GM19025 (cell line): ENCODE measurements at regions not wholly inside any gene's neighbourhood (a gene's known extent, or its start where the extent isn't known, plus 50 kb on each side); places are given as distances from the start of the nearest gene placed in this dataset.
A peak's percentile ranks its signal among the peaks of the same experiment; 100 is the strongest.

Experiments
- ATAC-seq: cut with Tn5 transposase; IDR thresholded peaks from one replicate; pipeline ENCODE4 v1.9.1; 2021; ENCODE audit warnings: mild to moderate bottlenecking, low read depth, moderate library complexity; ENCODE audit not compliant: unreplicated experiment

- ATAC-seq: no peak
These were observed 223.3 kb downstream of the FBXO15 start for GRCh38 chr18:73924307-73924706.

- no peak for ATAC-seq
These were observed 223.8 kb downstream of the FBXO15 start for GRCh38 chr18:73923866-73924265.

GRCh38 chr18:73920033-73920432, 227.6 kb downstream of the FBXO15 start:
- no peak for ATAC-seq

- ATAC-seq: no peak
These were observed 228.8 kb downstream of the FBXO15 start for GRCh38 chr18:73918816-73919215.

- ATAC-seq: no peak
These were observed 230.6 kb downstream of the FBXO15 start for GRCh38 chr18:73917046-73917445.

- no peak for ATAC-seq
These were observed 234.1 kb downstream of the FBXO15 start for GRCh38 chr18:73913505-73913904.

- ATAC-seq: no peak
These were observed 239.3 kb downstream of the FBXO15 start for GRCh38 chr18:73908323-73908722.

GRCh38 chr18:73901566-73901965, 246.1 kb downstream of the FBXO15 start:
- no peak for ATAC-seq

- no peak for ATAC-seq
These were observed 246.5 kb downstream of the FBXO15 start for GRCh38 chr18:73901151-73901550.

- no peak for ATAC-seq
These were observed 247.4 kb downstream of the FBXO15 start for GRCh38 chr18:73900106-73900835.

GRCh38 chr18:73897517-73897916, 250.1 kb downstream of the FBXO15 start:
- no peak for ATAC-seq

- peak; percentile 46 for ATAC-seq
These were observed 250.9 kb downstream of the FBXO15 start for GRCh38 chr18:73896685-73897084.

GRCh38 chr18:73895701-73896100, 251.9 kb downstream of the FBXO15 start:
- no peak for ATAC-seq

- no peak for ATAC-seq
These were observed 253.8 kb downstream of the FBXO15 start for GRCh38 chr18:73893880-73894279.

- ATAC-seq: no peak
These were observed 255.8 kb downstream of the FBXO15 start for GRCh38 chr18:73891572-73892421.

GRCh38 chr18:73888565-73888964, 259.1 kb downstream of the FBXO15 start:
- no peak for ATAC-seq

GRCh38 chr18:73887801-73888200, 259.8 kb downstream of the FBXO15 start:
- ATAC-seq: no peak

- ATAC-seq: no peak
These were observed 262.8 kb downstream of the FBXO15 start for GRCh38 chr18:73884868-73885267.

- no peak for ATAC-seq
These were observed 266.2 kb downstream of the FBXO15 start for GRCh38 chr18:73881396-73881917.

GRCh38 chr18:73880387-73880786, 267.2 kb downstream of the FBXO15 start:
- no peak for ATAC-seq

GRCh38 chr18:73879766-73880165, 267.9 kb downstream of the FBXO15 start:
- no peak for ATAC-seq

- no peak for ATAC-seq
These were observed 268.3 kb downstream of the FBXO15 start for GRCh38 chr18:73879328-73879727.
